Esophagus squamous epithelium (tissue), 5 donors: ENCODE measurements at regions not wholly inside any gene's neighbourhood (a gene's known extent, or its start where the extent isn't known, plus 50 kb on each side); places are given as distances from the start of the nearest gene placed in this dataset.

Experiments used
- DNase-seq: peaks from one replicate; lab custom pipeline; 2025; lab: John Stamatoyannopoulos, UW
- H3K27ac ChIP-seq, 4 donors: fragments of 200-600 bp; sonication (generic); one replicate each; pipeline ENCODE4 v1.5.1; 2016 to 2019; ENCODE audit warnings: mild to moderate bottlenecking in 1 of 4
- H3K27me3 ChIP-seq, 4 donors: fragments of 200-600 bp; sonication (generic); 1 replicate in 3 of 4; 2 replicates in 1 of 4; pipeline versions ENCODE4 v1.5.1 to v1.6.0; 2017 to 2021; ENCODE audit warnings: antibody characterized with exemption in 1 of 4
- H3K36me3 ChIP-seq, 3 donors: fragments of 200-600 bp; sonication (generic); one replicate each; pipeline ENCODE4 v1.5.1; 2016 to 2019
- H3K4me1 ChIP-seq, 3 donors: fragments of 200-600 bp; sonication (generic); one replicate each; pipeline ENCODE4 v1.5.1; 2017 to 2019
- H3K4me3 ChIP-seq, 4 donors: fragments of 200-600 bp; sonication (generic); 1 replicate in 3 of 4; 2 replicates in 1 of 4; pipeline ENCODE4 v1.5.1; 2016 to 2019; ENCODE audit warnings: mild to moderate bottlenecking in 2 of 4, moderate library complexity in 1 of 4
- H3K9me3 ChIP-seq, 3 donors: fragments of 200-600 bp; sonication (generic); one replicate each; pipeline ENCODE4 v1.5.1; 2016 to 2019
- CTCF ChIP-seq, 6 experiments: fragments of 450-650 bp in 4 of 6; fragments of 200-600 bp in 2 of 6; sonication (generic) in 2 of 6; IDR thresholded peaks; one replicate each; pipeline ENCODE4 v1.5.1; 2016 to 2019; ENCODE audit warnings: antibody characterized with exemption in 6 of 6, mild to moderate bottlenecking in 4 of 6, moderate library complexity in 4 of 6
- POLR2A ChIP-seq, 4 donors: fragments of 450-650 bp; IDR thresholded peaks; one replicate each; pipeline ENCODE4 v1.6.1; 2017; ENCODE audit warnings: antibody characterized with exemption in 4 of 4, mild to moderate bottlenecking in 4 of 4, moderate library complexity in 3 of 4
- WGBS, 2 donors: methylation state at CpG; one replicate each; pipeline ENCODE4 v1.1.5; 2018; 5-methylcytosine and 5-hydroxymethylcytosine counted together
- intact Hi-C: fragments of 100-400 bp; cut with DNase I; formaldehyde crosslinking; loops from one replicate; pipeline ENCODE4 v1.15.0; 2022
- donor health status: DM: yes; HTN: yes; CAD: no.

GRCh38 chr9:4921449-4921848, 63.6 kb upstream of the JAK2 start:
- WGBS, 2 donors, result 60 to 67% methylated on average over 1 of the region's 1 CpG
- no peak for DNase-seq
- no peak for TF ChIP-seq CTCF (IDR thresholded peaks at IDR 0.05)
- no peak for TF ChIP-seq POLR2A (IDR thresholded peaks at IDR 0.05)
- H3K36me3 ChIP-seq, result no peaks in the 10 kb centered on the region
- peaks cover 0 to 23% (median 3%) of the 10 kb centered on the region in 3 donors for H3K4me1 ChIP-seq
- H3K27ac ChIP-seq, result peak overlapping the region in 3 of 4 donors; percentile 34 to 73 (median 58)
- no peak overlapping the region for H3K4me3 ChIP-seq
- H3K9me3 ChIP-seq, result no peaks in the 10 kb centered on the region
- no peaks in the 10 kb centered on the region for H3K27me3 ChIP-seq
- intact Hi-C loops, result no loop called here

GRCh38 chr9:4922101-4922500, 63.0 kb upstream of the JAK2 start:
- Histone ChIP-seq H3K4me3 (no peak overlapping the region), H3K27me3 (no peaks in the 10 kb centered on the region), H3K9me3 (no peaks in the 10 kb centered on the region), H3K4me1 (peaks cover 0 to 23% (median 3%) of the 10 kb centered on the region in 3 donors), H3K36me3 (no peaks in the 10 kb centered on the region), H3K27ac (peak overlapping the region in 2 of 4 donors; percentile 38 to 73)
- WGBS, 2 donors, result 47 to 73% methylated on average over 2 of the region's 2 CpGs
- intact Hi-C loops, result no loop called here
- DNase-seq, result no peak
- TF ChIP-seq CTCF (IDR thresholded peaks at IDR 0.05), result no peak
- TF ChIP-seq POLR2A (IDR thresholded peaks at IDR 0.05), result no peak

- H3K27ac ChIP-seq, result peak overlapping the region in 1 of 4 donors; percentile 3
- H3K27me3 ChIP-seq, result no peaks in the 10 kb centered on the region
- H3K4me1 ChIP-seq, result peaks cover 0 to 23% (median 3%) of the 10 kb centered on the region in 3 donors
- H3K36me3 ChIP-seq, result no peaks in the 10 kb centered on the region
- 74 to 80% methylated on average over 2 of the region's 2 CpGs for WGBS, 2 donors
- intact Hi-C loops, result no loop called here
- no peak for TF ChIP-seq POLR2A (IDR thresholded peaks at IDR 0.05)
- no peak for TF ChIP-seq CTCF (IDR thresholded peaks at IDR 0.05)
- no peaks in the 10 kb centered on the region for H3K9me3 ChIP-seq
- H3K4me3 ChIP-seq, result no peak overlapping the region
- DNase-seq, result no peak
These were observed 62.3 kb upstream of the JAK2 start for GRCh38 chr9:4922730-4923129.

GRCh38 chr9:4923141-4923540, 61.9 kb upstream of the JAK2 start:
- intact Hi-C loops, result no loop called here
- 75 to 83% methylated on average over 1 of the region's 1 CpG for WGBS, 2 donors
- Histone ChIP-seq H3K36me3 (no peaks in the 10 kb centered on the region), H3K27me3 (no peaks in the 10 kb centered on the region), H3K4me1 (peaks cover 0 to 23% (median 3%) of the 10 kb centered on the region in 3 donors), H3K9me3 (no peaks in the 10 kb centered on the region), H3K27ac (no peak overlapping the region), H3K4me3 (no peak overlapping the region)
- TF ChIP-seq POLR2A (IDR thresholded peaks at IDR 0.05), result no peak
- no peak for TF ChIP-seq CTCF (IDR thresholded peaks at IDR 0.05)
- no peak for DNase-seq

DNA sequence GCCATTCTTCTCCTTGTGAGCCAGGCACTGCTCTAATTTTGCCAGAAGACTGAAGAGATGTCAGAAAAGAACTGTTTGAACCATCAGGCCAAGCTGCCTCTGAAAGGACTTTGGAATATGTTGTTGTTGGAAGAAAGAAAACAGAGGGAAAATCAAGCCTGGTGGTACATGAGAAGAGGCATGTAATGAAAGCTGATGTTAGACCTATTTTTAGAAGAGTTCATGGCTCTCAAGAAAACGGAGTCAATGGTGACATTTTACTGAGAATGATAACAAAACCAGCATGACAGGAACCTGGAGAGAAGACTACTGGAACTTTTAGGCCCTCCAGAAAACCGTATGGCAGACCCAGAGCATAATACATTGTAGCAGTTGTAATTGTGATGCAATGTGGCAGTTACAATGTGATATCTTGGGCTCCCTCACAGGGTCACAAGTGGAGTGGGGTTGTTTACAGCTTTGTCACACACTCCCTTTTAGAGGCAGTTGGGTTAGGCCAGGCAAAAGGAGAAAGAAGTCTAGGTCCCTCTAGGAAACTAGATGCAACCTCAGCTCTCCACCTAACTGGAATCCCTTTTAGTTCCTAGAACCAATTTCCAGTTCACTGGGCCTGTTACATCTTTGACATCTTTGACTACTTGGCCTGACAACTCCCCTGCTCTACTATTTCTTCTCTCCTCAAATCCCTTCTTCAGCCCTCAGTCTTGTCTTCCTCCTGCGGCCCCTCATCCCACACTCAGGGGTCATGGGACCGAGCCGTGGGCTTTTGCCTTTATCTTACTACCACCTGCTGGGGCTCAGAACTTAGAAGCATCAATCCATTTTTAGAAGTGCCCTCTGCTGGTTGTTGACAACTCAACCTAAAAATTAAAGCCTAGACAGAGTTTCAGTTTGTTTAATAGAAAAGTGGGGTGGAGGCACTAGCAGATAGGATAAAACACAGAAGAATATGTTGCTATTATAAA, 61.2 kb upstream of the JAK2 start:
- H3K27ac ChIP-seq, result no peak overlapping the region
- H3K36me3 ChIP-seq, result no peaks in the 10 kb centered on the region
- H3K9me3 ChIP-seq, result no peaks in the 10 kb centered on the region
- H3K27me3 ChIP-seq, result no peaks in the 10 kb centered on the region
- intact Hi-C loops, result no loop called here
- DNase-seq, result no peak
- no peak overlapping the region for H3K4me3 ChIP-seq
- WGBS, 2 donors, result 31 to 51% methylated on average over 5 of the region's 5 CpGs
- TF ChIP-seq CTCF (IDR thresholded peaks at IDR 0.05) (peak; percentile 7 to 52 (median 22)), POLR2A (IDR thresholded peaks at IDR 0.05) (no peak)
- peaks cover 0 to 23% (median 3%) of the 10 kb centered on the region in 3 donors for H3K4me1 ChIP-seq
